GM18517 (cell line): ENCODE measurements at regions not wholly inside any gene's neighbourhood (a gene's known extent, or its start where the extent isn't known, plus 50 kb on each side); places are given as distances from the start of the nearest gene placed in this dataset.
"Not testable (repeated sequence)": the region's sequence is repeated elsewhere in the genome, so short reads cannot be mapped to it uniquely, and the experiment has no call there.

Experiments
- ATAC-seq: cut with Tn5 transposase; IDR thresholded peaks from one replicate; pipeline ENCODE4 v1.9.1; 2021; ENCODE audit warnings: mild to moderate bottlenecking, moderate library complexity; ENCODE audit not compliant: unreplicated experiment

DNA sequence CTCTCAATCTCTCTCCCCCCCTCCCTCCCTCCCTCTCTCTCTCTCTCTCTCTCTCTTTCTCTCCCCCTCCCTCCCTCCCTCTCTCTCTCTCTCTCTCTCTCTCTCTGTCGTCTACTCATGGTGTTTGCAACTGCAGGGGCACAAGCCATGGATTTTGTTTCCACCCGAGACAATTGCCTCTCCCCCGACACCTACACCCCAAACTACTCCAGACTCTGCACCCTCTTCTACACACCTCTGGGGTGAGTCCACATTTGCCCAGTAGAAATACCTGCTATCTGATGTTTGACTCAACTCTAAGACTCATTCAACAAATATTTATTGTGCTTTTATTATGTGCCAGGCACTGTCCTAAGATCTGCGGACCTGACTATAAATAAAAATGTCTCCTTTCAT, 93.7 kb downstream of the TMEM17 start:
- no peak for ATAC-seq

DNA sequence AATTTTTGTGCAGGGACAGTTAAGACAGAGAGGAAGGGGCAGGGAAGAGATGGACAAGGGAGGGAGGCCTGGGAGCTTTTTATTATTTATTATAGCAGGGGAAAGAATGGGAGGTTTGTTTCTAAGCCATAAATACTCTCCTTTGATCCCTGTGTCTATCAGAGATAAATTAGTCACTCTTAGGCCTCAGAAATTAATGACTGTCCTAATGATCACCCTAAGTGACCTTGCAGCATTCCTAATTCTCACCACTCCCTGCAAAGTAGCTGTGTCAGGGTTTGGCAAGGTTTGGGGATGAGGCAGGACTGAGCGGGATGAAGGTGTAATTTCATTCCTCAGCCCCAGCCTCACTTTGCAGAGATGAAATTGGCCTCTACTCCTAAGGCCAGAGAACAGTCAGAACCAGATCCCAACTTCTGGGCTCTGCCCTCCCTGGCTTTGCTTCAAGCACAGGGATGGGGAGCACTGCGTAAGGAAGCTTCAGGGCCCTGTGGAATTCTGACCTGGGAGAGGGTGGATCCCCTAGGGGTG, 95.0 kb downstream of the TMEM17 start:
- ATAC-seq = no peak

DNA sequence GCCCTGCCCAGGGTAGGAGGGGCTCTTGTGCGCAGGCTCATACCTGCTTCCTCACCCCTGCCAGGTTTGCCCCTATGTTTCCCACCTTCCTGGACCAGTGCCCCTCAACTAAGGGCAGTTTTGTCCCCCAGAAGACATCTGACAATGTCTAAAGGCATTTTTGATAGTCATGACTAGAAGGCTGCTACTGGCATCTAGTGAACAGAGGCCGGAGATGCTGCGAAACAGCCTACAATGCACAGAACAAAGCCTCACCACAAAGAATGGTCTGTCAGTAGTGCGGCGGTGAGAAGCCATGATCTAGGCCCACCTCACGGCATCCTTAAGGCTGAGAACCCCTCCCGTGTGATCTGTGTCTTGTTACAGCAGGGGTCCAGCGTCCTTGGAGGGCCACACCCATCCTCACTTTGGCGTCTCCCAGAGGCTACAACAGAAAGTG, 96.0 kb downstream of the TMEM17 start:
- no peak for ATAC-seq

DNA sequence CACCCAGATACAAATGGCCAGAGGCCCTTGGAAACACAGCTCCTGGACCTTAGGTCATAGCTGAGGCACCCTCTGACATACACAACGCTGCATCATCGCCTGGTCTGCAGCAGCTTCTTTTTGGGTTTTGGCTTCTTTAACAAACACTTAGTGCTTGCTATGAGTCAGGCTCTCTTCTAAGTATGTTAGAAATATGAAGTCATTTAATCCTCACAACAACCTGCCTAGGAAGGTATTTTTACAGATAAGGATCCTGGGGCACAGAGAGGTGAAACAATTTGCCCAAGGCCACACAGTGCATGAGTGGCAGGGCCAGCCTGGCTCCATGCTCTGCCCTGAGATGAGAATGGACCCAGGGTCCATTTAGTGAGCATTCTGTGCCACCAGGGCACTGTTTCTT, 96.6 kb downstream of the TMEM17 start:
- ATAC-seq = no peak

DNA sequence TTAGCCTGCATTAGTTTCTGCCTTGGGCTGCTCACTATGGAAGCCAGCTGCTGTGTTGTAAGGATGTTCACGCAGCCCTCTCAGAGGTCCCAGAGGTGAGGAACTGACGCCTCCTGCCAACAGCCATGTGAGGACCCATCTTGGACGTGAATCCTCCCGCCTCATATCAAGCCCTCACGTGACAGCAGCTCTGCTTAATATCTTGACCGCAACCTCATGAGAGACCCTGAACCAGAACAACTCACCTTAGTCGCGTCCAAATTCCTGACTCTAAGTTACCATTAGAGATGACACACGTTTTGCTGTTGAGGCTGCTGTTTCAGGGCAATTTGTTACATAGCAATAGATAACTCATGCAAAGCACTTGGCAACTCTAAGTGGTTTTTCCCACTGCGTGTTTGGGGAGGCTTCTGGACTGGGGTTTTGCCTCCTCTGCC, 97.7 kb downstream of the TMEM17 start:
- ATAC-seq = no peak

DNA sequence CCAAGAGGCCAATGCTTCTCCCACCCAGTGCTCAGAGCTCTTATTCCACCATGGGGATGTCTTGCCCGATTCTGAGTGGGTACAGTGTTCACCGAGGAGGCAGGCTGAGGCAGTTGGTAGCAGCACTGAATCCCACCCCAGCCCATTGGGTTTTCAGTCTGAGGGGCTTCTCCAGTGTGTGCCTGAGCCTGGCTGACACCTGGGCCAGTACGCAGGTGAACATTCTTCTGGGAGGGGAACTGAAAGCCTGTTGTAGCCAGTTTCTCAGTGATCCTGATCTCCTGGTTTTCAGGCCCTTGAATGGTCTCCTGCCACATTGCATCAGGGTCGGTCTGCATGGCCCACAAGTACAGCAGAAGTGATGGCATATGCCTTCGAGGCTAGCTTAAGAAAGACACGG, 98.2 kb downstream of the TMEM17 start:
- ATAC-seq = no peak

DNA sequence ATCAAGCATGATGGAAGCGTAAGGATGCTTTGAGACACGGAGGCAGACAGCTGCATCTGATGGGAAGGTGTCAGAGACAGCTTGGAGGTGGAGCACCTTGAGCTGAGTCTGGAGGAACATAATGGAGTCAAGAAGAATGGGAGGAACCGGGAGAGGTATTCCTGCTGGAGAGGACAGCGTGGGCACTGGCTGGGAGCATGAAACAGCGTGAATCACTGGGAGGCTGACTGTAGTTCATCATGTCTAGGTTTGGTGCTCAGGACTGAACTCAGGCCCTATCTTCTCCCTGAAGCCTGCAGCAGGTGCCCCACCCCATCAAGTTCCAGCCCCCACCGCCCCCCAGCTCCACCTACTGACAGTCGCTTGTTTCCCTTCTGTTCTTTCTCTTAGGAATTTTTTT, 98.6 kb downstream of the TMEM17 start:
- no peak for ATAC-seq

DNA sequence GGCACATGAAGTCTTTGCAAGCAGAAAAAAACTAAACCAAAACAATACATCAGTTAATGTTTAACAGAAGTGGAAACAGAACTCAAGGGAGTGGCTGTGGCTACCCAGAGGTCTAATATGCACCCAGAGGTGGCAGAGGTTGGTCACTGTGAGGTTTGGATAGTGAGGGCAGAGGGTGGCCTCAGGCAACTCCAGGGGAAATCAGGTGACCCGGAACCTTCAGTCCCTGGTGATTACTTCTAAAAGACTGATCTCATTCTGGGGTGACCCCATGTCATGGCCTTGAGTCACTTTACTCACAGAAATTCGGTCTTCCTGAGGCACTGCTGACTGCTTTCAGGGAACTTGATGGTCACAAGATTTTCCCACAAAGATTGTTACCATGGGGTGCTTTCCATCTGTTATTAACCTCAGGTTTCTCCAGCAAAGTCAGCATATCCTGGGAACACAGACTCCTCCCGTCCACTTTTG, 99.4 kb downstream of the TMEM17 start:
- peak; percentile 76 for ATAC-seq

DNA sequence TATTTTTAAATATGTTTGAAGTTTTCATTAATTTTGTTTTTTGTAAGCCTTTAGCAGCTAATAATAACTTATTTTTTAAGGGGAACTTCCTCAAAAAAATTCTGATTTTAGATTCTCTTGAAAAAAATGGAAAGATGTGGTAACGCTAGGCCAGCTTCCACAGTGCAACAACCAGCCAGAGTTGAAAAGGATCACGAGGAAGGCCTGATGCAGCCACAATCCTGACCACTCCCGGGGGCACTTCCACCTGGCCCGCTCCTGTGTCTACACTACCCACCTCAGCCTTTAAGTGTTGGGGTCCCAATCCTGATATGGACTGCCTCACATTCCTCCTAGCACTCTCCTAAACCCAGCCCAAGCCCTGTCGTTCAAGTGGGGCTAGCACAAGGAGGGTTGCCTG, 101.1 kb downstream of the TMEM17 start:
- ATAC-seq = no peak

DNA sequence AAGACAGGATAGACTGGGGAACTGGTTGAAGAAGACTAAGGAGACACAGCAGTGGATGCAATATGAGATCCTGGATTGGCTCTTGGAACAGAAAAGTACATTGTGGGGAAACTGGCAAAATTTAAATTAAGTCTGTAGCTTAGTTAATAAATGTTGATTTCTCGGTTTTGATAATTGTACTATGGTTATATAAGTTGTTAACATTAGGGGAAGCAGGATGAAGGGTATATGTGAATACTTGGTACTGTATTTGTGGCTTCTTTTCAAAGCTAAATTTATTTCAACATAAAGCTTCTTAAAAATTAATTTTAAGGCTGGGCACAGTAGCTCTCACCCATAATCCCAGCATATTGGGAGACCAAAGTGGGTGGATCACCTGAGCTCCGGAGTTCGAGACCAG, 103.8 kb downstream of the TMEM17 start:
- no peak for ATAC-seq

DNA sequence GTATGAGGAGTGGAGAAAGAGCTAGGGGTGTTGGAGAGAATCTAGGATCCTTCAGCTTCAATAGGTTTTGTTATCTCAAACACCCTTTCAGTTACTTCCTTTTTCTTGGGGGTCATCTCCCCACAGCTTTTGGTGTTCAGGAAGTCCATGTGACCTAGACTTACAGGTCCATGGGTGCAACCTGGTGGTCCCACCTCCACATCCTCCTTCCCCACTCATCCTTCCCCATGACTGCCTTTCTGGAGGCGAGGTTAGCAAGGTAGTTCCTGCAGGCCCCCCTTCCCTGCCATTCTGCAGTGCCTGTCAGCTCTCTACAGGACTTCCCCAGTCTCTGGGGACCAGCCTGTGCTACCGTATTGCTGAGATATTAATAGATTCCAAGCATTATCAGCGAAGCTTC, 107.6 kb downstream of the TMEM17 start:
- peak; percentile 52 for ATAC-seq

DNA sequence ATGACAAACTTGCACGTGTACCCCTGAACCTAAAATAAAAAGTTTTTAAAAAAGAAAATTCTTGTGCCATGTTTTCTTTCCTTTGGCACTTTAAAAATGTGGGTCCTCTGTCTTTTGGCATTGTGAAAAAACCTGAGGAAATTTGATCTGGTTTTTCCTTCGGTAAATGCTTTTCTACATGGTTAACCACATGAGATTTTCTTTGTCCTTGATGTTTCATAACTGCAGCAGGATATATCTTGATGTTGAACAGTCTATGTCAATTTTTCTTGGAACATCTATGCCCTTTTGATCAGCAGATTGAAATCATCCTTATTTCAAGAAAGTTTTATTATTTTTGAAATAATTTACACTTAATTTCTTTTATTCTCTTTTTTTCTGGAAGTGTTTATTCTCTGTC, 109.1 kb downstream of the TMEM17 start:
- no peak for ATAC-seq

DNA sequence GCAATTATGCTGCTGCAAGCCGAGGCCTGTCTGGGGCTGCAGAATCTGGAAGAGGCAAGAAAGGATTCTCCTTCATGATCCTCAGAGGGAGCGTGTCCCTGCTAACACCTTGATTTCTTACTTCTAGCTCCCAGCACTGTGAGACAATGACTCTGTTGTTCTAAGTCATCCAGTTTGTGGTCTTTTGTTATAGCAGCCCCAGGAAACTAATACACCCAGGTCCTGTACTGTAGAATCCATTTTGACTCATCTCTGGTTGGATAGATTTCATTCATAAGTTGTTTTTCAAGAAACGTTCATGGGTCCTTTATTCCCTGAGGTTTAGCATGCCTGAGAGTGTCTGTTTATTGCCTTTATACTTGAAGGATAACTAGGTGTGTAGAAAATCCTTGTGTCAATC, 112.7 kb downstream of the TMEM17 start:
- ATAC-seq = no peak

DNA sequence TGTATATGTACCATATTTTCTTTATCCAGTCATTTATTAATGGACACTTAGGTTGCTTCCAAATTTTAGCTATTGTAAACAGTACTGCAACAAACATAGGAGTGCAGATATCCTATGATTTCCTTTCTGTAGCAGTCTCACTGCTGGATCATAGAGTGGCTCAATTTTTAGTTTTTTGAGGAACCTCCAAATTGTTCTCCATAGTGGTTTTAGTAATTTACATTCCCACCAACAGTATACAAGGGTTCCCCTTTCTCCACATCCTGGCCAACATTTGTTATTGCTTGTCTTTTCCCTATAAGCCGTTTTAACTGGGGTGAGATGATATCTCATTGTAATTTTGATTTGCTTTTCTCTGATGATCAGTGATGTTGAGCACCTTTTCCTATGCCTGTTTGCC, 114.3 kb downstream of the TMEM17 start:
- ATAC-seq = no peak

DNA sequence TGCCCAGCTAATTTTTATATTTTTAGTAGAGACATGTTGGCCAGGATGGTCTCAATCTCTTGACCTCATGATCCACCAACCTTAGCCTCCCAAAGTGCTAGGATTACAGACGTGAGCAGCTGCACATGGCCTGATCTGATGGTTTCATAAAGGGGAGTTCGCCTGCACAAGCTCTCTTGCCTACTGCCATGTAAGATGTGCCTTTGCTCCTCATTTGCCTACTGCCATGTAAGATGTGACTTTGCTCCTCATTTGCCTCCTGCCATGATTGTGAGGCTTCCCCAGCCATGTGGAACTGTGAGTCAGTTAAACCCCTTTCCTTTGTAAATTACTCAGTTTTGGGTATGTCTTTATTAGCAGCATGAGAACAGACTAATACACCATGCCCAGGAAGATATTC, 119.6 kb downstream of the TMEM17 start:
- ATAC-seq = not testable (repeated sequence)

DNA sequence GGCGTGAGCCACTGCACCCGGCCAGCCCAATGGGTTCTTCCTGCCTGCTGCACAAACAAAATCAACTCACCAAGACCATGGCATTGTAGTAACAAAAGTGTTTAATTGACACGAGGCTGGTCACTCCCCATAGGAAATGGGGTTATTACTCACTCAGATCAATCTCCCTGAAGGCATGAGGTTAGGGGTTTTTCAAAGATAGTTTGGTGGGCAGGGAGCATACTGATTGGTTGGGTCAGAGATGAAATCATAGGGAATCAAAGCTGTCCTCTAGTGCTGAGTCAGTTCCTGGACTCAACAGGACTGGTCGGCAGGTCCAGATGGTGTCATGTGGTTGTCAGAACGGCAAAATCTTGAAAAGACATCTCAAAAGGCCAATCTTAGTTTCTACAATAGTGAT, 122.1 kb downstream of the TMEM17 start:
- ATAC-seq = no peak

DNA sequence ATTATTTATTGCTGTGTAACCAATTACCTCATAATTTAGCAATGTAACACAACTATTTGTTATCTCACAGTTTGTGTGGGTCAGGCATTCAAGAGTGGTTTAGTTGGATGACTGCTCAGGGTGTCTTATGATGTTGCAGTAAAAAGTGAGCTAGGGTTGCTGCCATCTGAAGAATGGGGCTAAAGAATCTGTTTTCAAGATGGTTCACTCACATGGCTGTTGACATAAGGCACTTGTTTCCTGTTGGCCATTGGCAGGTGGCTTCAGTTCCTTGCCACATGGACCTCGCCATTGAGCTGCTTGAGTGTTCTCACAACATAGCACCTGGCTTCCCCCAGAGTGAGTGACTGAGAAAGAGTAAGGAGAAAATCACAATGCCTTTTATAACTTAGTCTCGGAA, 123.2 kb downstream of the TMEM17 start:
- no peak for ATAC-seq

DNA sequence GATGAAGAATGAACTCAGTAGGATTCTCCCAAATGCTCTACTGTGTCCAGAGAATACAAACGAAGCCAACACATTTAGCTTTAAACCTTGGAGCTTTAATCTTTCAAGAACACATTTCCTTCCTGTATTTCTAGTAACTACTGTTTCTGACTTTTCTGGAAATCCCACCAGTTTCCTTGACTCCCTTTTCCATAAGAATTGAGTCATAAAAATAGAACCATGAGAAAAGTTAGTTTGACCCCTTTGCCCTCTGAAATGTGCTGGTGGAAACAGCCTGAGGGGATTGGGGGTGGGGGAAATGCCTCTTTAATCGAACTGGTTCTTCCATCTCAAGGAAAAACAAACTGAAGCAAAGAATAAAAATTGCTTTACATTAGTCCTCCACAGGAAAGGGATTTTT, 123.9 kb downstream of the TMEM17 start:
- no peak for ATAC-seq

DNA sequence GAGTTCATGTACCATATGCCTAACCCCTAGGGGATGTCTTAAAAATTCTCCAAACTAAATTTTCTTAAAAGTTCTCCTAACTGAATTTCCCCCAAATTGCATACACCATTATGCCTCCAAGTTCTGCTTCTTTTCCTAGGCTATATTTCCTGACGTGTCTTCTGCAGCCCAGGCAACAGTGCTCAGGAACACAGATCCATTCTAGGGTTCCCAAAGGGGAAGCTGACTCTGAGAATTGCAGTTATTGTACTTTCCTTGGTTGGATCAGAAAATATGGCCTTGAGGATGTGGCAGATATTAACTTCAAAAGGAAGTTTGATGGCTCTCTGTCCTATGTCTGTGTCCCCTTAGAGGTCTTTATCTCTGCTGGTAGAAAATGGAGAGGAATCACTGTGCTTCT, 124.3 kb downstream of the TMEM17 start:
- ATAC-seq = no peak

DNA sequence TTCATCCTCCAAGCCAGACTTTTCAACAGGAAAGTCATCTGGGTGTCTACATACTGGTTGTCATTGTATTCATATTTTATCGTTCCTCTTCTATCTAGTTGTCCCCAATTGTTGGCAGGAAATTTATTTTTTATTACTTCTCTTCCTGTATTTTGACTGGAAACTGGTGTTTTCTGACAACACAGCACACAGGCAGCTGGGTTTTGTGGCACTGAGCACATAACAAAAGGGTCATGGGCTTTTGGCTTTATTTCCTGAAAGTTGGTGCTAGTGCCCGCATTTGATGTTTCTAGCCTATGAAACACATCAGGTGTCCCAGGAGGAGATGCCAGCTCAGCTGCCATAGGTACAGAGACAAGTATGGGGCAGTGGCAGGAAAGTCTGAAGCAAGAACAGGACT, 126.4 kb downstream of the TMEM17 start:
- ATAC-seq = no peak

DNA sequence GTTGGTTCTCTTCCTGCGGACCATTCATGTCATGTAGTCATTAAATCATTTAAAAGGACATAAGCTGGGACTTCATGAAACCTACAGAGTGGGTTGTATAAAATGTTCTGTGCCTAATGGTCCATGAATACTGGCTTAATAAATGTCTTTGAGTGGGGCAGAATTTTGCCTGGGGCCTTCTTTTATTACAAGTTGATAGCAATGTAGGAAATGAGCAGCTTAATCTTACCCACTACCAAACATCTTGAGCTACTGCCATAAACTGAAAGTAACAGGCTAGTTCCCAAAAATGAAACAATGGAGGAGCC, 130.9 kb downstream of the TMEM17 start:
- ATAC-seq = no peak

DNA sequence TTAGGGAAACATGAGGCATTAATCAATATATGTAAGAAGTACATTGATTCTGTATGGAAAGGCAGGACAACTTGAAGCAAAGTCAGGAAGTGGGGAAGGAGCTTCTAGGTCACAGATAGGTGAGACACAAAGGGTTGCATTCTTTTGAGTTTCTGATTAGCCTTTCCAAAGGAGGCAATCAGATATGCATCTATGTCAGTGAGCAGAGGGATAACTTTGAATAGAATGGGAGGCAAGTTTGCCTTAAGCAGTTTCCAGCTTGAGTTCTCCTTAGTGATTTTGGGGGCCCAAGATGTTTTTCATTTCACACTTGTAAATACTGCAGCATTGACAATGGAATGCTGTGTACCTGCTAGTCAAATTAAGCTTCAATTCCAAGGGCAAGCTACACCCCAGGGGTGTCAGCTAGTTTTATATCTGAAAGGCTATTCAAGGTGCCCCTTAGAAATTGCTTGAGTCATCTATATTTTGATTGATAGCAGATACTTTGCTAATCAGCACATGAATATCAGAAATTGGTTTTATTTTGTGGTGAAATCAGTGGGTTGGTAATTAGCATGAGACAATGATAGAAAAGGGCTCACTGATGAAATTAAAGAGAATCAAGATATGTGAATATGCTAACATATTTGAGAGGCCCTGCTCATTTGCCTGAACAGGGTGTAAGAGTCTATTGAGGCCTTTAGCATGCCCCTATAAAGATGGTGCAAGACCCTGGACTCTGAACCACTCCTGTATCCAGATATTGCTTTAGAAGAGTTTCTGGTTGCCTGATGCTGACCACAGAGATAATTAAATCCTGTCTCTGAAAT, 131.5 kb downstream of the TMEM17 start:
- no peak for ATAC-seq

DNA sequence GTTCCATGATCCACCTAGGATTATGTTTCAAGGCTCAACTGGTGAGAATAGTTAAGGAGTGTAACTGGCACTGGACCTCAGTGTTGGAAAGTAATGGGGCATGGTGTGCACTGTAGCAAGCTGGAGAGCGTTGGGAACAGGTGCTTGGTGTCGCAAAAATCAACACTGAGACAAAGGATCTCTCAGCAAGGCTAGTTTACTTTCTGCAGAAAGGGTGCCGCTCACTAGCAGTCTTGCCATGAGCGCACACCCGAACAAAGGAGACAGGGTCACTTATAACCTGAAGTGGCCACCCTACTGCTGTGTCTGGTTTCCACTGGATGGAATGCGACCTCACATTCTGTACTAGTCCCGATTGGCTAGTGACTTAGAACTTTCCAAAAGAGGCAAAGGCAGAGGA, 133.2 kb downstream of the TMEM17 start:
- ATAC-seq = no peak
